ENCODE measurements at regions not wholly inside any gene's neighbourhood (a gene's known extent, or its start where the extent isn't known, plus 50 kb on each side); places are given as distances from the start of the nearest gene placed in this dataset.

GRCh38 chr15:70281811-70282307 is 184.1 kb upstream of the TLE3 start:
- in situ Hi-C loops (cut with MboI; ENCODE audit: low sequenced_read_pairs): no loop called here
- Histone ChIP-seq H3K9me3 (ENCODE audit: control insufficient read depth, insufficient read depth, low read length) (no peaks in the 10 kb centered on the region), H3K4me1 (ENCODE audit: control insufficient read depth, insufficient read depth, low read length) (peaks cover 3% of the 10 kb centered on the region; the same call in 1 of the 2 replicates), H2BK15ac (ENCODE audit: low read depth, low read length) (no peak overlapping the region), H3K14ac (replicated peaks; ENCODE audit: low read depth, low read length) (no peak overlapping the region), H3K9me1 (ENCODE audit: insufficient read depth, low read length) (no peaks in the 10 kb centered on the region), H3K4me3 (ENCODE audit: insufficient read depth, low read depth, low read length) (no peak overlapping the region), H3K4ac (ENCODE audit: low read depth, low read length) (no peak overlapping the region), H3K27ac (ENCODE audit: insufficient read depth, low read length) (no peak overlapping the region), H4K5ac (ENCODE audit: low read depth, low read length) (no peak overlapping the region), H3K27me3 (ENCODE audit: control insufficient read depth, insufficient read depth, low read length) (peaks cover 17% of the 10 kb centered on the region), H3K56ac (ENCODE audit: extremely low read depth, insufficient read depth, low read length) (no peak overlapping the region), H2AK9ac (replicated peaks; ENCODE audit: low read depth, low read length, poor library complexity) (no peak overlapping the region), H4K91ac (ENCODE audit: insufficient read depth, low read depth, low read length) (no peak overlapping the region), H2BK20ac (ENCODE audit: low read depth, low read length) (no peak overlapping the region), H2BK5ac (ENCODE audit: low read depth, low read length, poor library complexity, severe bottlenecking) (no peak overlapping the region), H4K8ac (ENCODE audit: low read depth in 2 of 2, low read length in 2 of 2) (no peak overlapping the region), H3K18ac (ENCODE audit: low read depth, low read length) (no peak overlapping the region), H2BK120ac (ENCODE audit: low read depth, low read length) (no peak overlapping the region), H3K23ac (ENCODE audit: low read depth, low read length) (no peak overlapping the region), H3K36me3 (ENCODE audit: control insufficient read depth, insufficient read depth, low read length) (no peaks in the 10 kb centered on the region), H4K20me1 (ENCODE audit: insufficient read depth, low read length) (no peaks in the 10 kb centered on the region), H3K4me2 (ENCODE audit: low read depth, low read length) (no peak overlapping the region), H3K9ac (ENCODE audit: low read depth, low read length) (no peak overlapping the region), H3K79me1 (ENCODE audit: low read depth in 1 of 2, low read length in 2 of 2) (no peaks in the 10 kb centered on the region), H2AK5ac (ENCODE audit: low read depth, low read length) (no peak overlapping the region), H2AFZ (replicated peaks; ENCODE audit: low read length, poor library complexity) (no peak overlapping the region)
- POLR2A ChIA-PET (ENCODE audit: unreplicated experiment): no interaction called here
- TF ChIP-seq FOS (IDR thresholded peaks at IDR 0.05; ENCODE audit: low read depth, low read length) (peak; percentile 42; the same call in 1 of the 2 replicates), RFX5 (IDR thresholded peaks at IDR 0.05; ENCODE audit: low read depth, low read length) (no peak), BHLHE40 (IDR thresholded peaks at IDR 0.05; ENCODE audit: low read depth, low read length) (no peak), RCOR1 (IDR thresholded peaks at IDR 0.05; ENCODE audit: insufficient replicate concordance, low read length) (no peak), ELK1 (IDR thresholded peaks at IDR 0.05; ENCODE audit: borderline replicate concordance, low read depth, low read length) (no peak), MXI1 (IDR thresholded peaks at IDR 0.05; ENCODE audit: borderline replicate concordance, low read depth, low read length) (no peak), POLR2A (IDR thresholded peaks at IDR 0.05; ENCODE audit: low read depth, low read length) (no peak), RAD21 (IDR thresholded peaks at IDR 0.05; ENCODE audit: low read length) (no peak)
- DNase-seq: peak; percentile 66
- intact Hi-C loops (cut with micrococcal nuclease): no loop called here
- CTCF ChIA-PET: no interaction called here
- BruUV-seq (replicated peaks): no TSS peak
- WGBS, 2 experiments (ENCODE audit: extremely low coverage in 2 of 2, insufficient read length in 1 of 2): no CpG with 5 or more reads among the region's 4 CpGs
- dilution Hi-C loops (cut with HindIII; ENCODE audit: low sequenced_read_pairs, unreplicated experiment): no loop called here
- ATAC-seq (ENCODE audit: low read depth): peak; percentile 89
